Neural cell (in vitro differentiated cells): ENCODE measurements at regions not wholly inside any gene's neighbourhood (a gene's known extent, or its start where the extent isn't known, plus 50 kb on each side); places are given as distances from the start of the nearest gene placed in this dataset.

ENCODE experiments used
- H2AFZ ChIP-seq: fragments of 200-600, 300-800 bp; sonication (generic), shearing (Covaris generic); 2 replicates; pipeline ENCODE4 v1.6.0; 2014; ENCODE audit warnings: low read depth, mild to moderate bottlenecking, antibody characterized with exemption, low read length, moderate library complexity
- H3F3A ChIP-seq: fragments of 200-600 bp; shearing (Covaris generic); 2 replicates; pipeline ENCODE4 v1.6.1; 2016; ENCODE audit warnings: mild to moderate bottlenecking, moderate library complexity, mixed read lengths, antibody characterized with exemption, low read length; ENCODE audit not compliant: insufficient read depth, poor library complexity, severe bottlenecking
- H3K27ac ChIP-seq: fragments of 200-600, 300-800 bp; sonication (generic), shearing (Covaris generic); 2 replicates; pipeline ENCODE4 v1.5.1; 2014; ENCODE audit warnings: mild to moderate bottlenecking, low read length, moderate library complexity
- H3K27me3 ChIP-seq: fragments of 300-800, 200-600 bp; sonication (generic), shearing (Covaris generic); 2 replicates; pipeline ENCODE4 v1.6.0; 2014; ENCODE audit warnings: mild to moderate bottlenecking, low read depth, low read length, moderate library complexity; ENCODE audit not compliant: insufficient read depth
- H3K36me3 ChIP-seq: fragments of 300-800, 200-600 bp; sonication (generic), shearing (Covaris generic); 2 replicates; pipeline ENCODE4 v1.5.1; 2014; ENCODE audit warnings: mild to moderate bottlenecking, antibody characterized with exemption, low read length, moderate library complexity; ENCODE audit not compliant: insufficient read depth
- H3K4me2 ChIP-seq: fragments of 300-800, 200-600 bp; sonication (generic), shearing (Covaris generic); 2 replicates; pipeline ENCODE4 v1.6.0; 2014; ENCODE audit warnings: mild to moderate bottlenecking, low read length
- H3K4me3 ChIP-seq: fragments of 300-800, 200-600 bp; sonication (generic), shearing (Covaris generic); 2 replicates; pipeline ENCODE4 v1.5.1; 2014; ENCODE audit warnings: mild to moderate bottlenecking, low read length, moderate library complexity
- H3K79me2 ChIP-seq: fragments of 200-600 bp; shearing (Covaris generic); replicated peaks from 2 replicates; pipeline ENCODE4 v1.6.0; 2014; ENCODE audit warnings: mild to moderate bottlenecking, low read length, moderate library complexity; ENCODE audit not compliant: insufficient read depth
- H3K9ac ChIP-seq: fragments of 300-800, 200-600 bp; sonication (generic), shearing (Covaris generic); 2 replicates; pipeline ENCODE4 v1.6.1; 2016; ENCODE audit warnings: mild to moderate bottlenecking, low read length, mixed read lengths
- H3K9me2 ChIP-seq: fragments of 200-600 bp; shearing (Covaris generic); 2 replicates; pipeline ENCODE4 v1.6.1; 2016; ENCODE audit warnings: mild to moderate bottlenecking, low read length, mixed read lengths; ENCODE audit not compliant: insufficient read depth
- H3K9me3 ChIP-seq: fragments of 200-600, 300-800 bp; sonication (generic), shearing (Covaris generic); 2 replicates; pipeline ENCODE4 v1.6.1; 2016; ENCODE audit warnings: mild to moderate bottlenecking, mixed run types, low read length, moderate library complexity, mixed read lengths
- H4K20me1 ChIP-seq: fragments of 200-600 bp; shearing (Covaris generic); 2 replicates; pipeline ENCODE4 v1.6.1; 2016; ENCODE audit warnings: mild to moderate bottlenecking, mixed run types; ENCODE audit not compliant: insufficient read depth
- CTCF ChIP-seq: fragments of 450-650 bp; IDR thresholded peaks from 2 replicates; pipeline ENCODE4 v1.5.1; 2014; ENCODE audit warnings: antibody characterized with exemption, mild to moderate bottlenecking, moderate library complexity; ENCODE audit not compliant: poor library complexity, severe bottlenecking
- EP300 ChIP-seq: fragments of 450-650 bp; conservative IDR thresholded peaks from 2 replicates; pipeline ENCODE4 v1.6.1; 2014; ENCODE audit warnings: antibody characterized with exemption, mild to moderate bottlenecking, moderate library complexity; ENCODE audit not compliant: poor library complexity, severe bottlenecking
- EZH2 ChIP-seq: fragments of 200-600, 300-800 bp; shearing (Covaris generic), sonication (generic); IDR thresholded peaks from 2 replicates; pipeline ENCODE4 v1.6.1; 2014; ENCODE audit warnings: antibody characterized with exemption, low read length, borderline replicate concordance, mild to moderate bottlenecking; ENCODE audit not compliant: insufficient read depth, poor library complexity, severe bottlenecking
- MXI1 ChIP-seq: fragments of 450-650 bp; conservative IDR thresholded peaks from 2 replicates; pipeline ENCODE4 v1.6.1; 2014; ENCODE audit warnings: antibody characterized with exemption, mild to moderate bottlenecking; ENCODE audit not compliant: poor library complexity, severe bottlenecking
- POLR2AphosphoS5 ChIP-seq: IDR thresholded peaks from 2 replicates; pipeline ENCODE4 v1.6.1; 2012
- RAD21 ChIP-seq: fragments of 450-650 bp; conservative IDR thresholded peaks from 2 replicates; pipeline ENCODE4 v1.6.1; 2014; ENCODE audit warnings: antibody characterized with exemption, mild to moderate bottlenecking, moderate library complexity
- REST ChIP-seq: IDR thresholded peaks from 2 replicates; pipeline ENCODE4 v1.6.1; 2012; ENCODE audit warnings: borderline replicate concordance
- SMC3 ChIP-seq: fragments of 450-650 bp; conservative IDR thresholded peaks from 2 replicates; pipeline ENCODE4 v1.6.1; 2014; ENCODE audit warnings: antibody characterized with exemption, mild to moderate bottlenecking, moderate library complexity; ENCODE audit not compliant: poor library complexity
- TAF1 ChIP-seq: IDR thresholded peaks from 2 replicates; pipeline ENCODE4 v1.6.1; 2012; ENCODE audit warnings: low read depth

DNA sequence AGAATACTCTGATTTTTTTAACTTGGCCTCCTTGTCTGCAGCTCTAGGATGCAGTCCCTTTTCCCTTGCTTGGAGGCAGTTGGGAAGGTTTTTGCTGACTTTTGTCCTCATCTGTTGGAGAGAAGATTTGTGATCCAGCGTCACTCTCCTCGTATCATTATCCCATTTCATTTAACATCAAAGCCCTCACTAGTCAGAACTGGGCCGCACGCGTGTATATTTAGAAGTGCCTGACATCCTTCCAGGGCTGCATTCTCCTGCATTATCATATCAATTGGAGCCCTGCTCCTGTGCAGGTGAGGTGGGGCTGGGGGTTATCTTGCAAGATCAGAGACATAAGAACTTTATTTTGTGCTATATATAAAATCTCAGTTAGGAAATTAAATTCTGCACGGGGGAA, 435.1 kb upstream of the HS6ST1 start:
- H3F3A ChIP-seq, result no peaks in the 10 kb centered on the region
- H3K27ac ChIP-seq, result no peak overlapping the region
- H2AFZ ChIP-seq, result no peak overlapping the region
- H3K4me3 ChIP-seq, result no peak overlapping the region
- H3K9me3 ChIP-seq, result no peaks in the 10 kb centered on the region
- no peaks in the 10 kb centered on the region for H4K20me1 ChIP-seq
- no peaks in the 10 kb centered on the region for H3K27me3 ChIP-seq
- TF ChIP-seq SMC3, result no peak
- TF ChIP-seq EP300, result no peak
- no peak for TF ChIP-seq TAF1
- TF ChIP-seq EZH2, result no peak
- no peak for TF ChIP-seq REST
- TF ChIP-seq CTCF, result no peak
- no peak for TF ChIP-seq MXI1
- TF ChIP-seq POLR2AphosphoS5, result no peak
- TF ChIP-seq RAD21, result no peak
- no peak overlapping the region for H3K9ac ChIP-seq
- H3K4me2 ChIP-seq, result no peak overlapping the region
- no peaks in the 10 kb centered on the region for H3K79me2 ChIP-seq
- no peaks in the 10 kb centered on the region for H3K36me3 ChIP-seq
- H3K9me2 ChIP-seq, result no peaks in the 10 kb centered on the region

DNA sequence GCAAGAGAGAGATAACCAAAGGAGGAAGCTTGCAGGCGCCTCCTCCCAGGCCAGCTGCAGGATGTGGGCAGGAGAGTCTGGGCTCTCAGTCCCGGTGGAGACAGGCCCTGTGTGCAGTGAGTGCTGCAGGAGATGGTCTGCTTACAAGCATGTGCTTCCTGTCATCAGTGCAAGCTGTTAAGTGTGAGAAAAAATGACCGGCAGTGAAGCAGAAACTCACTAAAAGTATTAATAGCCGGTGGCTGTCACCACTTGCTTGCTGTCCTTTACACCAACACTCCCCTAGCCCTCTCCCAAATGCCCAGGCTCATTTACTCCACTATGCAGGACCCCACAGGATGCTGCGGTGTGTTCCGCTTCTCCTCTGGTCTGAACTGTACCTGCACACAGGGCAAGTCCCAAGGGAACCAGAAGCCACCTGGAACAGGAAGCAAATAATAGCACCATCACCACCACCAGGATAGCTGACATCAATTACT, 435.6 kb upstream of the HS6ST1 start:
- no peaks in the 10 kb centered on the region for H3K9me2 ChIP-seq
- H3K79me2 ChIP-seq, result no peaks in the 10 kb centered on the region
- no peak overlapping the region for H2AFZ ChIP-seq
- no peak overlapping the region for H3K4me2 ChIP-seq
- no peak overlapping the region for H3K27ac ChIP-seq
- no peak for TF ChIP-seq TAF1
- no peak for TF ChIP-seq POLR2AphosphoS5
- TF ChIP-seq EP300, result no peak
- no peaks in the 10 kb centered on the region for H3K9me3 ChIP-seq
- no peaks in the 10 kb centered on the region for H3F3A ChIP-seq
- no peak overlapping the region for H3K4me3 ChIP-seq
- H3K27me3 ChIP-seq, result no peaks in the 10 kb centered on the region
- no peak overlapping the region for H3K9ac ChIP-seq
- H3K36me3 ChIP-seq, result no peaks in the 10 kb centered on the region
- H4K20me1 ChIP-seq, result no peaks in the 10 kb centered on the region
